ENCODE measurements at regions not wholly inside any gene's neighbourhood (a gene's known extent, or its start where the extent isn't known, plus 50 kb on each side); places are given as distances from the start of the nearest gene placed in this dataset.
"Not testable (repeated sequence)": the region's sequence is repeated elsewhere in the genome, so short reads cannot be mapped to it uniquely, and the experiment has no call there.

DNA sequence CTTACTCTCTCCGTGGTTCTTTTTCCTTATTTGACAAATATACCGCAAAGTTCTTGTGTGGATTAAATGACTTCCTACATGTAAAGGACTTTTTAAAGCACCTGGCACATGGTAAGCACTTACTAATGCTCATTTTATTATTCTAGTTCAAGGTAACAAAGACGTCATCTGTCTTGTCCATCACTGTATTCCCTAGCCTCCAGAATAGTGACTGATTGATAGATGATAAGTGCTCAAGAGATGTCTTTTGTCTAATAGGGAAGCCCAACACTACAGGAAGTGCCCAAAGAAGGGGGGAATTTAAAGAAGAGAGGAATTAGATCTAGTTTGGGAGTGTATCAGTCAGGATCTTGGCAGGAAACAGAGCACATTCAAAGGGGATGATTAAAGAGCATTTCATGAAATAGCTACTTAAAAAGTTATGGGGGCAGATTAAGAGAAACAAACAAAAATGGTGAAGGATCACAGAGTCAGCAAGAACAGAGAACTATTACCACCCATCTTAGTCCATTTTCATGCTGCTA, 151.9 kb downstream of the GXYLT1 start:
- Histone ChIP-seq H3K36me3 (ENCODE audit: insufficient read depth) (no peaks in the 10 kb centered on the region), H3K9ac (no peak overlapping the region), H4K20me1 (ENCODE audit: insufficient read depth) (no peaks in the 10 kb centered on the region), H3K4me1 (ENCODE audit: low read depth, poor library complexity, severe bottlenecking) (no peaks in the 10 kb centered on the region), H3K4me3 (IDR thresholded peaks at IDR 0.05; ENCODE audit: insufficient read depth, low read depth, low read length) (no peak overlapping the region), H3K4me2 (no peak overlapping the region), H3K27me3 (ENCODE audit: insufficient read depth, low read depth) (no peaks in the 10 kb centered on the region), H3K27ac (no peak overlapping the region), H2AFZ (ENCODE audit: low read depth) (no peak overlapping the region), H3K79me2 (ENCODE audit: insufficient read depth, low read depth) (no peaks in the 10 kb centered on the region)
- TF ChIP-seq, protein P1, sequence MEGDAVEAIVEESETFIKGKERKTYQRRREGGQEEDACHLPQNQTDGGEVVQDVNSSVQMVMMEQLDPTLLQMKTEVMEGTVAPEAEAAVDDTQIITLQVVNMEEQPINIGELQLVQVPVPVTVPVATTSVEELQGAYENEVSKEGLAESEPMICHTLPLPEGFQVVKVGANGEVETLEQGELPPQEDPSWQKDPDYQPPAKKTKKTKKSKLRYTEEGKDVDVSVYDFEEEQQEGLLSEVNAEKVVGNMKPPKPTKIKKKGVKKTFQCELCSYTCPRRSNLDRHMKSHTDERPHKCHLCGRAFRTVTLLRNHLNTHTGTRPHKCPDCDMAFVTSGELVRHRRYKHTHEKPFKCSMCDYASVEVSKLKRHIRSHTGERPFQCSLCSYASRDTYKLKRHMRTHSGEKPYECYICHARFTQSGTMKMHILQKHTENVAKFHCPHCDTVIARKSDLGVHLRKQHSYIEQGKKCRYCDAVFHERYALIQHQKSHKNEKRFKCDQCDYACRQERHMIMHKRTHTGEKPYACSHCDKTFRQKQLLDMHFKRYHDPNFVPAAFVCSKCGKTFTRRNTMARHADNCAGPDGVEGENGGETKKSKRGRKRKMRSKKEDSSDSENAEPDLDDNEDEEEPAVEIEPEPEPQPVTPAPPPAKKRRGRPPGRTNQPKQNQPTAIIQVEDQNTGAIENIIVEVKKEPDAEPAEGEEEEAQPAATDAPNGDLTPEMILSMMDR (conservative IDR thresholded peaks at IDR 0.05; ENCODE audit: low read depth, low read length), result no peak

DNA sequence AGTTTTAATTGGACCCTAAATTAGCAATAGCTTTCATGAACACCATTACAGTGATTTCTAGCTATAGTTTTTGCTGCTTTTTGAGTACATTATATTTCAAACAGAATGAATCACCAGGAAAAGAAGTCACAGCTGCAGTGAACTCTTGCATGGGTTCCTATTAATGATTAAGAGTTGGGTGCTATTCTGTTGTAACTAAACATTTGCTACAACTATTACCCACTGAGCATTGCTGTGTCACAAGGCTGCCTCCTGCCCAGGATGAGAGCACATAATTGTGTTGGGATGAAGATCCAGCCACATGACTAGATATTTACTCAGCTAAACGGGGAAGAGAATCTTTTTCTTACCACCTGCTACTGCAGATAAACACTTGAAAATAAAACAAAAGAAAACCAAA, 152.7 kb downstream of the GXYLT1 start:
- Histone ChIP-seq H3K9ac (no peak overlapping the region), H3K4me2 (no peak overlapping the region), H3K79me2 (ENCODE audit: insufficient read depth, low read depth) (no peaks in the 10 kb centered on the region), H3K36me3 (ENCODE audit: insufficient read depth) (no peaks in the 10 kb centered on the region), H3K27ac (no peak overlapping the region), H3K4me3 (IDR thresholded peaks at IDR 0.05; ENCODE audit: insufficient read depth, low read depth, low read length) (no peak overlapping the region), H2AFZ (ENCODE audit: low read depth) (no peak overlapping the region), H3K4me1 (ENCODE audit: low read depth, poor library complexity, severe bottlenecking) (no peaks in the 10 kb centered on the region), H3K27me3 (ENCODE audit: insufficient read depth, low read depth) (no peaks in the 10 kb centered on the region), H4K20me1 (ENCODE audit: insufficient read depth) (no peaks in the 10 kb centered on the region)
- TF ChIP-seq, protein P1 (conservative IDR thresholded peaks at IDR 0.05; ENCODE audit: low read depth, low read length), result no peak

DNA sequence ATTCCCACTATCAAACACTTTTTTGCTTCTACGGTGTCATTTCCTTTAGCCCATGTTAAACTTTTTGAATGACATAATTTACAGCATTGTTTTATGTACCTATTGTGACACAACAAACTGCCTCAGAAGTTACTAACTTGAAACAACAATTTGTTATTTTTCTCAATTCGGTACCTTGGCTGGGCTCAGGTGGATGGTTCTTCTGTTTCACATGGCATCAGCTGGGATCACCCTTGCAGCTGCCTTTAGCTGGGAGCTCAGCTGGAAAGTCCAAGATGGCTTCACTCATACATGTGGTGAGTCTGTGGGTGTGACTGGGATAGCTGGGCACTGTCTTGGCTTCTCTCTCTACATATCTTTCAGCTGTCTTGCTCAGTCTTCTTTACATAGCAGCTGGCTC, 156.0 kb downstream of the GXYLT1 start:
- Histone ChIP-seq H3K4me2 (no peak overlapping the region), H3K4me3 (IDR thresholded peaks at IDR 0.05; ENCODE audit: insufficient read depth, low read depth, low read length) (no peak overlapping the region), H3K27ac (no peak overlapping the region), H3K79me2 (ENCODE audit: insufficient read depth, low read depth) (no peaks in the 10 kb centered on the region), H3K36me3 (ENCODE audit: insufficient read depth) (no peaks in the 10 kb centered on the region), H3K4me1 (ENCODE audit: low read depth, poor library complexity, severe bottlenecking) (no peaks in the 10 kb centered on the region), H3K9ac (no peak overlapping the region), H2AFZ (ENCODE audit: low read depth) (no peak overlapping the region), H3K27me3 (ENCODE audit: insufficient read depth, low read depth) (no peaks in the 10 kb centered on the region), H4K20me1 (ENCODE audit: insufficient read depth) (no peaks in the 10 kb centered on the region)
- TF ChIP-seq, protein P1 (conservative IDR thresholded peaks at IDR 0.05; ENCODE audit: low read depth, low read length), result no peak

DNA sequence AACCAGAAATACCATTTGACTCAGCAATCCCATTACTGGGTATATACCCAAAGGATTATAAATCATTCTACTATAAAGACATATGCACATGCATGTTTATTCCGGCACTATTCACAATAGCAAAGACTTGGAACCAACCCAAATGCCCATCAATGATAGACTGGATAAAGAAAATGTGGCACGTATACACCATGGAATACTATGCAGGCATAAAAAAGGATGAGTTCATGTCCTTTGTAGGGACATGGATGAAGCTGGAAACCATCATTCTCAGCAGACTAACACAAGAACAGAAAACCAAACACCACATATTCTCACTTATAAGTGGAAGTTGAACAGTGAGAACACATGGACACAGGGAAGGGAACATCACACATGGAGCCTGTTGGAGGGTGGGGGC, 158.2 kb downstream of the GXYLT1 start:
- H3K27ac ChIP-seq; H3K4me1 ChIP-seq (ENCODE audit: low read depth, poor library complexity, severe bottlenecking); H4K20me1 ChIP-seq (ENCODE audit: insufficient read depth); H3K36me3 ChIP-seq (ENCODE audit: insufficient read depth); H3K27me3 ChIP-seq (ENCODE audit: insufficient read depth, low read depth); H3K9ac ChIP-seq; H3K4me3 ChIP-seq (IDR thresholded peaks at IDR 0.05; ENCODE audit: insufficient read depth, low read depth, low read length); H3K4me2 ChIP-seq; H3K79me2 ChIP-seq (ENCODE audit: insufficient read depth, low read depth); H2AFZ ChIP-seq (ENCODE audit: low read depth): not testable (repeated sequence)

DNA sequence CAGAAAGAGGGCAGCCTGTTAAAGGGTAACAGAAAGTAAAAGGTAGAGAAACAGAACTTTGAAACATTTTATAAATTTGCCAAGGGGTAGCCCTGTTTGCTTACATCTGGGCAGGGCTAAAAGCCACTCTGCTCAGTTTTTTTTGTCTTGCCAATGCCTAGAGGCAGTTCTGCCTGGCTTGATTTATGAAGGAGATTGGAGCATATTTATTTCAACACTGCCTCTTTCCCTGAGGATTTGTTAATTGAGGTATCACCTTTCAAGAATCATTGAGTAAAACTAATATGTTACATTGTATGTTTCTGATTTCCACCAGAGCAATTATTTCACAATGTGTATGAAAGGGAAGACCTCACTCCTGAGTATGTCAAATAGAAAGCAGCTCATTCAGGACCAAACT, 160.8 kb downstream of the GXYLT1 start:
- H4K20me1 ChIP-seq (ENCODE audit: insufficient read depth), result no peaks in the 10 kb centered on the region
- H3K4me2 ChIP-seq, result no peak overlapping the region
- no peaks in the 10 kb centered on the region for H3K4me1 ChIP-seq (ENCODE audit: low read depth, poor library complexity, severe bottlenecking)
- H3K27me3 ChIP-seq (ENCODE audit: insufficient read depth, low read depth), result no peaks in the 10 kb centered on the region
- TF ChIP-seq, protein P1 (conservative IDR thresholded peaks at IDR 0.05; ENCODE audit: low read depth, low read length), result no peak
- no peak overlapping the region for H3K27ac ChIP-seq
- no peak overlapping the region for H2AFZ ChIP-seq (ENCODE audit: low read depth)
- no peak overlapping the region for H3K4me3 ChIP-seq (IDR thresholded peaks at IDR 0.05; ENCODE audit: insufficient read depth, low read depth, low read length)
- no peak overlapping the region for H3K9ac ChIP-seq
- no peaks in the 10 kb centered on the region for H3K36me3 ChIP-seq (ENCODE audit: insufficient read depth)
- H3K79me2 ChIP-seq (ENCODE audit: insufficient read depth, low read depth), result no peaks in the 10 kb centered on the region
